Sigmoid colon (tissue), 4 donors: ENCODE measurements at regions not wholly inside any gene's neighbourhood (a gene's known extent, or its start where the extent isn't known, plus 50 kb on each side); places are given as distances from the start of the nearest gene placed in this dataset.

Experiments used
- EP300 ChIP-seq, 4 donors: sonication (generic); formaldehyde crosslinking; IDR thresholded peaks; one replicate each; pipeline ENCODE4 v1.6.1; 2017; ENCODE audit warnings: antibody characterized with exemption in 4 of 4
- POLR2A ChIP-seq, 2 donors: fragments of 450-650 bp; IDR thresholded peaks; one replicate each; pipeline ENCODE4 v1.6.1; 2016; ENCODE audit warnings: antibody characterized with exemption in 2 of 2, mild to moderate bottlenecking in 2 of 2, moderate library complexity in 2 of 2
- POLR2AphosphoS5 ChIP-seq, 4 donors: sonication (generic); formaldehyde crosslinking; IDR thresholded peaks; one replicate each; pipeline ENCODE4 v1.6.1; 2017; ENCODE audit warnings: antibody characterized with exemption in 4 of 4
- TF ChIP-seq, protein P1 (sequence below), 4 experiments: fragments of 450-650 bp in 3 of 4; fragments of 200-600 bp in 1 of 4; IDR thresholded peaks; one replicate each; pipeline ENCODE4 v1.5.1; 2016 to 2019; ENCODE audit warnings: antibody characterized with exemption in 4 of 4, mild to moderate bottlenecking in 3 of 4, moderate library complexity in 2 of 4

DNA sequence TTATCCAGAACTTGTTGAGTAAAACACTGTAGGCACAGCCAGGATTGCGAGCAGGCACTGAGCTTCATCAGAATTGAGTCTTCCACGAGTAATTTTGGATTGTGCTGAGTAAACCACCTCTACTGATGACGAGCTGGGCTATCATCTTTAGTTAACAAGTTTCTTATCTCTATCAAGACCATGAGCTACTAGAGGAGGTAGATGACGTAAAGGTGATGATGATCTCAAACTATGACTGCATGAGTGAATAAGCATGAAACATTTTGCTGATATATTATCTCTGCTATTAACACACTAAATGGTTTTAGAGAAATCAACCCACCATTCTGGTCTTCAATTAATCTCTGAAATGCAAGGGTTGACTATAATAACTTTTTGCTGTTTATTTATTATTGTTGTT, 506.0 kb downstream of the GBE1 start:
- TF ChIP-seq POLR2A (IDR thresholded peaks at IDR 0.05), result no peak
- TF ChIP-seq, protein P1, sequence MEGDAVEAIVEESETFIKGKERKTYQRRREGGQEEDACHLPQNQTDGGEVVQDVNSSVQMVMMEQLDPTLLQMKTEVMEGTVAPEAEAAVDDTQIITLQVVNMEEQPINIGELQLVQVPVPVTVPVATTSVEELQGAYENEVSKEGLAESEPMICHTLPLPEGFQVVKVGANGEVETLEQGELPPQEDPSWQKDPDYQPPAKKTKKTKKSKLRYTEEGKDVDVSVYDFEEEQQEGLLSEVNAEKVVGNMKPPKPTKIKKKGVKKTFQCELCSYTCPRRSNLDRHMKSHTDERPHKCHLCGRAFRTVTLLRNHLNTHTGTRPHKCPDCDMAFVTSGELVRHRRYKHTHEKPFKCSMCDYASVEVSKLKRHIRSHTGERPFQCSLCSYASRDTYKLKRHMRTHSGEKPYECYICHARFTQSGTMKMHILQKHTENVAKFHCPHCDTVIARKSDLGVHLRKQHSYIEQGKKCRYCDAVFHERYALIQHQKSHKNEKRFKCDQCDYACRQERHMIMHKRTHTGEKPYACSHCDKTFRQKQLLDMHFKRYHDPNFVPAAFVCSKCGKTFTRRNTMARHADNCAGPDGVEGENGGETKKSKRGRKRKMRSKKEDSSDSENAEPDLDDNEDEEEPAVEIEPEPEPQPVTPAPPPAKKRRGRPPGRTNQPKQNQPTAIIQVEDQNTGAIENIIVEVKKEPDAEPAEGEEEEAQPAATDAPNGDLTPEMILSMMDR (IDR thresholded peaks at IDR 0.05), result no peak
- TF ChIP-seq POLR2AphosphoS5 (IDR thresholded peaks at IDR 0.05), result no peak
- no peak for TF ChIP-seq EP300 (IDR thresholded peaks at IDR 0.05)
